Ovary (tissue), 3 donors: ENCODE measurements at regions not wholly inside any gene's neighbourhood (a gene's known extent, or its start where the extent isn't known, plus 50 kb on each side); places are given as distances from the start of the nearest gene placed in this dataset.

Source experiments
- CTCF ChIP-seq, 3 donors: fragments of 450-650 bp in 2 of 3; fragments of 200-600 bp in 1 of 3; IDR thresholded peaks; one replicate each; pipeline versions ENCODE4 v1.5.1 to v1.8.0; 2016 to 2022; ENCODE audit warnings: antibody characterized with exemption in 3 of 3, mild to moderate bottlenecking in 1 of 3
- EP300 ChIP-seq: sonication (generic); formaldehyde crosslinking; IDR thresholded peaks from one replicate; pipeline ENCODE4 v1.6.1; 2017; ENCODE audit warnings: antibody characterized with exemption
- donor health status: DM: no; HTN: no; CAD: no.

DNA sequence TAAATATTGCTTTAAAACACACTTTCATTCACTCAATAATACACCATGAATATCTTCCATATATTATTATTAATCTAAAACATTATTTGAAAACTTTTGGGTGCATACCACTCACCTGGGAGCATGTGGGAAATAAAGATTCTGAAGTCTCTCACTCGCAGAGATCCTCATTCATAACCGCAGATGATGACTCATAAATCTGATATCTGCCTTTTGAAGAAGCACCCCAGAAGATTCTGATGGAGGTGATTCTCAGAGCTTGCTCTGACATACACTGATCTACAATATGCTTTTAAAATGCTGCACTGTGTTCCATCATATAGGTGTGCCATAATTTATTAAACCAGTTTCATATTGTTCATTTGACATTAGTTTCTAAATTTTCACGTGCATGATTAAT is 135.0 kb upstream of the SGK1 start:
- TF ChIP-seq CTCF (IDR thresholded peaks at IDR 0.05) (no peak), EP300 (no peak)
